ENCODE measurements at regions not wholly inside any gene's neighbourhood (a gene's known extent, or its start where the extent isn't known, plus 50 kb on each side); places are given as distances from the start of the nearest gene placed in this dataset.

DNA sequence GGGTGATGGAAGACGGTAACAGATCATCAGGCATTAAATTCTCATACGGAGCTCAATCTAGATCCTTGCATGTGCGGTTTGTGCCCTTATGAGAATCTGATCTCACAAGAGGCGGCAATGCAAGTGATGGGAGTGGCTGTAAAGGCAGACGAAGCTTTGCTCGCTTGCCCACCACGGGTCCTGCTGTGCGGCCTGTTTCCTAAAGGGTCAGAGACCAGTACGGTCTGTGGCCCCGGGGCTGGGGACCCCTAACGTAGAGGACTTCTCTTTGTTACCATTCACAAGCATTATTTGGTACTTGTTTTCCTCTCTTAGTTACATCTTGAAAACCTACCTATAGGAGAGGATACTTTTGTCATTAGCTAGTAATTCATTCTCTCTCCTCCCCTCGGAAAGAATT lies 221.0 kb downstream of the ADAM29 start:
- Histone ChIP-seq H3K36me3 (ENCODE audit: insufficient read depth, low read length) (no peaks in the 10 kb centered on the region; the same call in 1 of the 2 replicates), H2AFZ (ENCODE audit: low read length) (no peak overlapping the region), H3K79me2 (ENCODE audit: insufficient read depth, low read depth, low read length) (no peaks in the 10 kb centered on the region), H3K4me1 (ENCODE audit: insufficient read depth, low read length, poor library complexity, severe bottlenecking) (peaks cover 7% of the 10 kb centered on the region), H3K27ac (ENCODE audit: low read depth, low read length, poor library complexity, severe bottlenecking) (no peak overlapping the region), H3K4me2 (ENCODE audit: low read length) (no peak overlapping the region), H3K9me2 (ENCODE audit: insufficient read depth, low read length) (no peaks in the 10 kb centered on the region), H3K4me3 (ENCODE audit: low read depth, low read length, poor library complexity, severe bottlenecking) (no peak overlapping the region), H3K9me3 (ENCODE audit: low read length) (peaks cover 21% of the 10 kb centered on the region; the same call in 1 of the 2 replicates), H4K20me1 (ENCODE audit: insufficient read depth, low read length) (no peaks in the 10 kb centered on the region)
- ChIA-PET POLR2A (interaction anchor here (1.2 kb wide), 1 partner anchor 9 kb away, joined by 4 read pairs; no protein-coding TSS in a partner anchor), CTCF (ENCODE audit: unreplicated experiment) (no interaction called here)
- BruUV-seq (replicated peaks), result no TSS peak
- DNase-seq (ENCODE audit: low spot score), result no peak
- TF ChIP-seq EZH2phosphoT487 (IDR thresholded peaks at IDR 0.05; ENCODE audit: borderline replicate concordance, low read depth, low read length), result no peak
- TF ChIP-seq, protein P1, sequence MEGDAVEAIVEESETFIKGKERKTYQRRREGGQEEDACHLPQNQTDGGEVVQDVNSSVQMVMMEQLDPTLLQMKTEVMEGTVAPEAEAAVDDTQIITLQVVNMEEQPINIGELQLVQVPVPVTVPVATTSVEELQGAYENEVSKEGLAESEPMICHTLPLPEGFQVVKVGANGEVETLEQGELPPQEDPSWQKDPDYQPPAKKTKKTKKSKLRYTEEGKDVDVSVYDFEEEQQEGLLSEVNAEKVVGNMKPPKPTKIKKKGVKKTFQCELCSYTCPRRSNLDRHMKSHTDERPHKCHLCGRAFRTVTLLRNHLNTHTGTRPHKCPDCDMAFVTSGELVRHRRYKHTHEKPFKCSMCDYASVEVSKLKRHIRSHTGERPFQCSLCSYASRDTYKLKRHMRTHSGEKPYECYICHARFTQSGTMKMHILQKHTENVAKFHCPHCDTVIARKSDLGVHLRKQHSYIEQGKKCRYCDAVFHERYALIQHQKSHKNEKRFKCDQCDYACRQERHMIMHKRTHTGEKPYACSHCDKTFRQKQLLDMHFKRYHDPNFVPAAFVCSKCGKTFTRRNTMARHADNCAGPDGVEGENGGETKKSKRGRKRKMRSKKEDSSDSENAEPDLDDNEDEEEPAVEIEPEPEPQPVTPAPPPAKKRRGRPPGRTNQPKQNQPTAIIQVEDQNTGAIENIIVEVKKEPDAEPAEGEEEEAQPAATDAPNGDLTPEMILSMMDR (conservative IDR thresholded peaks at IDR 0.05; ENCODE audit: low read length), result no peak
- intact Hi-C loops (cut with micrococcal nuclease; ENCODE audit: unreplicated experiment), result no loop called here

DNA sequence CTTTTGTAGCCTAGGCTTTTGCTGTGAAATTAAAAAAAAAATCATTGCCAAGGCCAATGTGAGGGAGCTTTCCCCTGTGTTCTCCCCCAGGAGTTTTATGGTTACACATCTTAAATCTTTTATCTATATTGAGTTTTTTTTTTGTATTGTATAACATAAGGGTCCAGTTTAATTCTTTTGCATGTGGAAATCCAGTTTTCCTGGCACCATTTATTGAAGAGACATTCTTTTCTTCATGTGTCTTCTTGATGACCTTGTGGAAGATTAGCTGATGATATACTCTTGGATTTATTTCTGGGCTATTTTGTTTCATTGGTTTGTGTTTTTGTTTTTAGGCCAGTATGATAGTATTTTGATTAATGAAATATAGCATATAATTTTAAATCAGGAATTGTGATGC lies 225.0 kb downstream of the ADAM29 start:
- intact Hi-C loops (cut with micrococcal nuclease; ENCODE audit: unreplicated experiment), result no loop called here
- no TSS peak for BruUV-seq (replicated peaks)
- Histone ChIP-seq H4K20me1 (ENCODE audit: insufficient read depth, low read length) (no peaks in the 10 kb centered on the region), H3K4me1 (ENCODE audit: insufficient read depth, low read length, poor library complexity, severe bottlenecking) (no peaks in the 10 kb centered on the region), H3K4me2 (ENCODE audit: low read length) (no peak overlapping the region), H3K9me3 (ENCODE audit: low read length) (peaks cover 4% of the 10 kb centered on the region; the same call in 1 of the 2 replicates), H3K79me2 (ENCODE audit: insufficient read depth, low read depth, low read length) (no peaks in the 10 kb centered on the region), H3K9me2 (ENCODE audit: insufficient read depth, low read length) (no peaks in the 10 kb centered on the region), H3K27ac (ENCODE audit: low read depth, low read length, poor library complexity, severe bottlenecking) (no peak overlapping the region), H2AFZ (ENCODE audit: low read length) (no peak overlapping the region), H3K4me3 (ENCODE audit: low read depth, low read length, poor library complexity, severe bottlenecking) (no peak overlapping the region), H3K36me3 (ENCODE audit: insufficient read depth, low read length) (no peaks in the 10 kb centered on the region; the same call in 1 of the 2 replicates)
- DNase-seq (ENCODE audit: low spot score), result no peak
- ChIA-PET POLR2A (interaction anchor here (0.7 to 1.0 kb wide), 2 partner anchors 27 to 489 kb away, joined by 3 to 5 read pairs; no protein-coding TSS in a partner anchor), CTCF (ENCODE audit: unreplicated experiment) (no interaction called here)
- no peak for TF ChIP-seq EZH2phosphoT487 (IDR thresholded peaks at IDR 0.05; ENCODE audit: borderline replicate concordance, low read depth, low read length)
- TF ChIP-seq, protein P1 (conservative IDR thresholded peaks at IDR 0.05; ENCODE audit: low read length), result no peak

DNA sequence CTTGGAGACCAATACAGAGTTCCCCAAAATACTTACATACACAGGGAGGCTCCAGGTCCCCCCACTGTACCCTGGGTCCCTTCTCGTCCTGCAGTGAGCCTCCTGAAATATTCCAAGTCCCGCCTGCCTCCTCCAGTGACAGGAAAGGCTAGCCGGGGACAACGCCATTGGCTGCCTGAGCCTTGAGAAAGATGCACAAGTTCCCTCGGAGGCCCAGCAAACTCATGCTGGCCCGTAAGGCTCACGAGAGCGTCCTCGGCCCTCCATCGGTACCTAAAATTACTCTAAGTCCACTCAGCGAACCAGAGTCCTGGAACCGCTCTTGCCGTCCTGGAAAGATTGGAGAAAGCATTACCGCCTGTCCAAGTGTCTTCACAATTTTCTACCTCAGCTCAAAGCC lies 228.6 kb downstream of the ADAM29 start:
- Histone ChIP-seq H3K9me3 (ENCODE audit: low read length) (peaks cover 4% of the 10 kb centered on the region; the same call in 1 of the 2 replicates), H3K4me2 (ENCODE audit: low read length) (no peak overlapping the region), H2AFZ (ENCODE audit: low read length) (no peak overlapping the region), H3K27ac (ENCODE audit: low read depth, low read length, poor library complexity, severe bottlenecking) (no peak overlapping the region), H3K4me1 (ENCODE audit: insufficient read depth, low read length, poor library complexity, severe bottlenecking) (no peaks in the 10 kb centered on the region), H3K4me3 (ENCODE audit: low read depth, low read length, poor library complexity, severe bottlenecking) (no peak overlapping the region), H3K36me3 (ENCODE audit: insufficient read depth, low read length) (no peaks in the 10 kb centered on the region; the same call in 1 of the 2 replicates), H4K20me1 (ENCODE audit: insufficient read depth, low read length) (no peaks in the 10 kb centered on the region), H3K79me2 (ENCODE audit: insufficient read depth, low read depth, low read length) (no peaks in the 10 kb centered on the region), H3K9me2 (ENCODE audit: insufficient read depth, low read length) (no peaks in the 10 kb centered on the region)
- DNase-seq (ENCODE audit: low spot score), result no peak
- intact Hi-C loops (cut with micrococcal nuclease; ENCODE audit: unreplicated experiment), result no loop called here
- no TSS peak for BruUV-seq (replicated peaks)
- ChIA-PET CTCF (ENCODE audit: unreplicated experiment) (no interaction called here), POLR2A (no interaction called here)
- TF ChIP-seq EZH2phosphoT487 (IDR thresholded peaks at IDR 0.05; ENCODE audit: borderline replicate concordance, low read depth, low read length), result no peak
- TF ChIP-seq, protein P1 (conservative IDR thresholded peaks at IDR 0.05; ENCODE audit: low read length), result no peak

Data from OCI-LY7 (cell line).